ENCODE measurements at regions not wholly inside any gene's neighbourhood (a gene's known extent, or its start where the extent isn't known, plus 50 kb on each side); places are given as distances from the start of the nearest gene placed in this dataset.

GRCh38 chr15:24899367-24899766 is 55.4 kb upstream of the SNRPN start:
- Histone ChIP-seq H3K4me2 (no peak overlapping the region), H3K9me3 (no peaks in the 10 kb centered on the region), H3K27ac (no peak overlapping the region), H3K4me3 (no peak overlapping the region), H3K4me1 (no peaks in the 10 kb centered on the region)
- WGBS (ENCODE audit: missing lambda C conversion rate): 56% methylated on average over 3 of the region's 3 CpGs
- no peak for DNase-seq (ENCODE audit: low read depth in 1 of 2, low spot score in 1 of 2)
- CTCF ChIA-PET: no interaction called here
- POLR2A ChIA-PET: no interaction called here
- ATAC-seq: no peak
- FAIRE-seq: no peak
- TF ChIP-seq E2F6 (IDR thresholded peaks at IDR 0.05; ENCODE audit: borderline replicate concordance, low read depth) (no peak), HOXA7 (CRISPR knock-in tag; IDR thresholded peaks at IDR 0.05) (no peak), NFE2L2 (conservative IDR thresholded peaks at IDR 0.05; ENCODE audit: low read length) (no peak), NR3C1 (IDR thresholded peaks at IDR 0.05) (no peak), CHD2 (IDR thresholded peaks at IDR 0.05; ENCODE audit: low read length, partially characterized antibody) (no peak), FOSB (CRISPR knock-in tag; IDR thresholded peaks at IDR 0.05) (no peak)

- Histone ChIP-seq H3K4me3 (no peak overlapping the region), H3K9me3 (no peaks in the 10 kb centered on the region), H3K4me1 (no peaks in the 10 kb centered on the region), H3K27ac (no peak overlapping the region), H3K4me2 (no peak overlapping the region)
- POLR2A ChIA-PET: no interaction called here
- TF ChIP-seq SMC3 (IDR thresholded peaks at IDR 0.05) (no peak), FOSB (CRISPR knock-in tag; IDR thresholded peaks at IDR 0.05) (no peak), NPAS2 (CRISPR knock-in tag; IDR thresholded peaks at IDR 0.05; ENCODE audit: borderline replicate concordance) (no peak), HDAC2 (IDR thresholded peaks at IDR 0.05) (no peak), CTCF (IDR thresholded peaks at IDR 0.05) (no peak), CHD2 (IDR thresholded peaks at IDR 0.05; ENCODE audit: low read length, partially characterized antibody) (no peak), RCOR1 (IDR thresholded peaks at IDR 0.05; ENCODE audit: low read depth, low read length) (no peak), ZNF302 (CRISPR knock-in tag; IDR thresholded peaks at IDR 0.05) (no peak), EHMT2 (IDR thresholded peaks at IDR 0.05; ENCODE audit: low read depth) (no peak), JUNB (IDR thresholded peaks at IDR 0.05) (no peak), NFE2L2 (conservative IDR thresholded peaks at IDR 0.05; ENCODE audit: low read length) (no peak), NR3C1 (IDR thresholded peaks at IDR 0.05) (no peak), ZSCAN20 (CRISPR knock-in tag; IDR thresholded peaks at IDR 0.05) (no peak), USF2 (IDR thresholded peaks at IDR 0.05) (no peak), JUN (IDR thresholded peaks at IDR 0.05) (no peak), HMGXB4 (CRISPR knock-in tag; IDR thresholded peaks at IDR 0.05; ENCODE audit: borderline replicate concordance) (no peak)
- DNase-seq (ENCODE audit: low read depth in 1 of 2, low spot score in 1 of 2) (no peak), FAIRE-seq (no peak), ATAC-seq (no peak)
- 0% methylated on average over 2 of the region's 2 CpGs for WGBS (ENCODE audit: missing lambda C conversion rate)
- CTCF ChIA-PET: no interaction called here
Observed at GRCh38 chr15:24899795-24900194, 55.0 kb upstream of the SNRPN start.

- H3K9me3 ChIP-seq: no peaks in the 10 kb centered on the region
- ChIA-PET CTCF (no interaction called here), POLR2A (no interaction called here)
- no peaks in the 10 kb centered on the region for H3K4me1 ChIP-seq
- WGBS (ENCODE audit: missing lambda C conversion rate): 5% methylated on average over 3 of the region's 3 CpGs
- no peak for ATAC-seq
- no peak for DNase-seq (ENCODE audit: low read depth in 1 of 2, low spot score in 1 of 2)
- H3K27ac ChIP-seq: no peak overlapping the region
- no peak for TF ChIP-seq HOXB5 (CRISPR knock-in tag; IDR thresholded peaks at IDR 0.05)
- TF ChIP-seq GATA3 (IDR thresholded peaks at IDR 0.05; ENCODE audit: borderline replicate concordance): no peak
- no peak for TF ChIP-seq HEYL (CRISPR knock-in tag; IDR thresholded peaks at IDR 0.05)
- TF ChIP-seq MYC (IDR thresholded peaks at IDR 0.05; ENCODE audit: borderline replicate concordance, low read length): no peak
- TF ChIP-seq HES2 (IDR thresholded peaks at IDR 0.05): no peak
- no peak for TF ChIP-seq FOXS1 (CRISPR knock-in tag; IDR thresholded peaks at IDR 0.05)
- no peak for FAIRE-seq
- H3K4me3 ChIP-seq: no peak overlapping the region
- no peak overlapping the region for H3K4me2 ChIP-seq
Observed at GRCh38 chr15:24901409-24901808, 53.4 kb upstream of the SNRPN start.

Data from A549 (cell line).